ENCODE measurements at regions not wholly inside any gene's neighbourhood (a gene's known extent, or its start where the extent isn't known, plus 50 kb on each side); places are given as distances from the start of the nearest gene placed in this dataset.
A peak's percentile ranks its signal among the peaks of the same experiment; 100 is the strongest.

- no peak for DNase-seq
These were observed 309.0 kb upstream of the JARID2 start for GRCh38 chr6:14936861-14937260.

GRCh38 chr6:14943116-14943515, 302.8 kb upstream of the JARID2 start:
- no peak for DNase-seq

GRCh38 chr6:14944593-14944992, 301.3 kb upstream of the JARID2 start:
- DNase-seq = peak; percentile 32

GRCh38 chr6:14945461-14946185, 300.2 kb upstream of the JARID2 start:
- no peak for DNase-seq

GRCh38 chr6:14946753-14947152, 299.1 kb upstream of the JARID2 start:
- DNase-seq = no peak

- no peak for DNase-seq
These were observed 297.2 kb upstream of the JARID2 start for GRCh38 chr6:14948586-14949245.

GRCh38 chr6:14950103-14950969, 295.5 kb upstream of the JARID2 start:
- no peak for DNase-seq

GRCh38 chr6:14950970-14951276, 294.9 kb upstream of the JARID2 start:
- no peak for DNase-seq

GRCh38 chr6:14951704-14952103, 294.2 kb upstream of the JARID2 start:
- no peak for DNase-seq

GRCh38 chr6:14953836-14954235, 292.0 kb upstream of the JARID2 start:
- no peak for DNase-seq

- no peak for DNase-seq
These were observed 288.4 kb upstream of the JARID2 start for GRCh38 chr6:14957355-14958059.

GRCh38 chr6:14959324-14959885, 286.5 kb upstream of the JARID2 start:
- no peak for DNase-seq

- peak; percentile 30 for DNase-seq
These were observed 281.2 kb upstream of the JARID2 start for GRCh38 chr6:14964556-14965270.

- peak; percentile 62 for DNase-seq
These were observed 280.3 kb upstream of the JARID2 start for GRCh38 chr6:14965424-14966075.

GRCh38 chr6:14966096-14966905, 279.6 kb upstream of the JARID2 start:
- DNase-seq = peak; percentile 32

GRCh38 chr6:14966906-14967711, 278.8 kb upstream of the JARID2 start:
- no peak for DNase-seq

- DNase-seq = no peak
These were observed 277.7 kb upstream of the JARID2 start for GRCh38 chr6:14968056-14968637.

- no peak for DNase-seq
These were observed 276.7 kb upstream of the JARID2 start for GRCh38 chr6:14969126-14969525.

- no peak for DNase-seq
These were observed 273.3 kb upstream of the JARID2 start for GRCh38 chr6:14972379-14973067.

Data from fibroblast of skin of right quadriceps (primary cell).